Retinal pigment epithelial cell (primary cell): ENCODE measurements at regions not wholly inside any gene's neighbourhood (a gene's known extent, or its start where the extent isn't known, plus 50 kb on each side); places are given as distances from the start of the nearest gene placed in this dataset.
"Not testable (repeated sequence)": the region's sequence is repeated elsewhere in the genome, so short reads cannot be mapped to it uniquely, and the experiment has no call there.

Experiments
- DNase-seq: peaks from one replicate; pipeline ENCODE4 v3.0.0-alpha.2; 2010; ENCODE audit warnings: low read depth
- H3K4me3 ChIP-seq: 2 replicates; pipeline ENCODE4 v1.5.1; 2011; ENCODE audit warnings: mild to moderate bottlenecking, low read length, control low read depth, moderate library complexity
- TF ChIP-seq, protein P1 (sequence below): conservative IDR thresholded peaks from 2 replicates; pipeline ENCODE4 v1.5.1; 2011; ENCODE audit warnings: low read depth, low read length, control low read depth, inconsistent platforms

DNA sequence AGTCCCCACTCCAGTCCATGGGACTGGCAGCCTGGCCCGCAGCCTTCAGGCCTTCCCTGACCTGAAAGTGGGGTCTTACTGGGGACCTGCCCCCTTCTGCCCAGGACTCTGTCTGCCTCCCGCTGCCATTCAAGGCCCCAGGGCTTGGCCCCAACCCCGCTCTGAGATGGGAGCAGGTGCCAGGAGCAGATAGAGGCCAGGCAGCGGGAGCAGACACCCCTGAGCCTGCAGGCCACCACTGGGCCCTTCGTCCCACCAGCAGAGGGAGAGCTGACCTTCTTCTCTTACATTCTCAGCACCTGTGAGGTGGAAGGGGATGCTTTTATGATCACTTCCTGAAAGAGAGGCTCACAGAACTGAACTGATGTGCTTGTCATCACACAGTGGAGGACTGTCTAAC lies 62.2 kb upstream of the TINAGL1 start:
- DNase-seq: no peak
- H3K4me3 ChIP-seq: no peak overlapping the region
- TF ChIP-seq, protein P1, sequence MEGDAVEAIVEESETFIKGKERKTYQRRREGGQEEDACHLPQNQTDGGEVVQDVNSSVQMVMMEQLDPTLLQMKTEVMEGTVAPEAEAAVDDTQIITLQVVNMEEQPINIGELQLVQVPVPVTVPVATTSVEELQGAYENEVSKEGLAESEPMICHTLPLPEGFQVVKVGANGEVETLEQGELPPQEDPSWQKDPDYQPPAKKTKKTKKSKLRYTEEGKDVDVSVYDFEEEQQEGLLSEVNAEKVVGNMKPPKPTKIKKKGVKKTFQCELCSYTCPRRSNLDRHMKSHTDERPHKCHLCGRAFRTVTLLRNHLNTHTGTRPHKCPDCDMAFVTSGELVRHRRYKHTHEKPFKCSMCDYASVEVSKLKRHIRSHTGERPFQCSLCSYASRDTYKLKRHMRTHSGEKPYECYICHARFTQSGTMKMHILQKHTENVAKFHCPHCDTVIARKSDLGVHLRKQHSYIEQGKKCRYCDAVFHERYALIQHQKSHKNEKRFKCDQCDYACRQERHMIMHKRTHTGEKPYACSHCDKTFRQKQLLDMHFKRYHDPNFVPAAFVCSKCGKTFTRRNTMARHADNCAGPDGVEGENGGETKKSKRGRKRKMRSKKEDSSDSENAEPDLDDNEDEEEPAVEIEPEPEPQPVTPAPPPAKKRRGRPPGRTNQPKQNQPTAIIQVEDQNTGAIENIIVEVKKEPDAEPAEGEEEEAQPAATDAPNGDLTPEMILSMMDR: no peak

DNA sequence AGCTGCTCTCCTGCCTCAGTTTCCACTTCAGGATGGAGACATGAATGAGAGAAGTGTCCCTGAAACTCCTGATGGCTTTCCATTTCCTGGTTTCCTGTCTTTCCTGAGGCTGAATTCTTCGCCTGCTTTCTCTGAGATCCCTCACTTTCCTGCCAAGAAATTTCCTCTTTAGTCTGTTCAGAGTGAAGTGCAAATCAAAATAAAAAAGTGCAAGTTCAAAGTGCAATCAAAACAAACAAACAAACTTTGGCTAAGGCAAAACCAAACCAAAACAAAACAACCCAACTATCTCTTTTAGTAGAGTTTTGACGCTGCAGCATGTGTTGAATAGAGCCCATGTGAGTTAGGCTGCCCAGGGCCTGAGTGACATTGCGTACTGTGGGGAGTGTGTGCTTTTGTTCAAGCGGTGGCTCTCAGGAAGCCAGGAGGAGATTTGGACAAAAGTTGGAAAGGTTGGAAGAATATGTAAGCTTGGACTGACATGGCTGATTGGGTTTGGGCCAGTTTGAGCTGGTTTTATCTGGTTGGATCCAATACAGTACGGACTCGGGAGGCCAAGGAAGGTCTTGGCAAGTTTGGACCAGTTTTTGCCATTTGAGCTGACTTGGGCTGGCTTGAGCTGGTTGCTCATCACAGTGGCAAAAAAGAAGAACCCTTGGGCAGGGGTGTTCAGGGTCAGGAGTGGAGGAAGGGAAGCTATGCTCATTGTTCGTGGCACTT lies 61.1 kb upstream of the TINAGL1 start:
- no peak for DNase-seq
- H3K4me3 ChIP-seq: no peak overlapping the region
- TF ChIP-seq, protein P1: no peak

DNA sequence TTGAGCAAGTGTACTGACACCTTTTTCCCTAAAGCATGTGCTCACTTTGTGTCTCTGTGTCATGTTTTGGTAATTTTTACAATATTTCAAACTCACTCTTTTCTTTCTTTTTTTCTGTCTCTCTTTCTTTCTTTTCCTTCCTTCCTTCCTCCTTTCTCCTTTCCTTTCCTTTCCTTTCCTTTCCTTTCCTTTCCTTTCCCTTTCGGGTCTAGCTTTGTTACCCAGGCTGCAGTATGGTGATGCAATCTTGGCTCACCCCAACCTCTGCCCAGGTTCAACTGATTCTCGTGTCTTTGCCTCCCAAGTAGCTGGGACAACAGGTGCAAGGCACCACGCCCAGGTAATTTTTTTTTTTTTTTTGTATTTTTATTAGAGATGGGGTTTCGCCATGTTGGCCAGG lies 60.4 kb upstream of the TINAGL1 start:
- DNase-seq: no peak
- H3K4me3 ChIP-seq: no peak overlapping the region
- TF ChIP-seq, protein P1: no peak

DNA sequence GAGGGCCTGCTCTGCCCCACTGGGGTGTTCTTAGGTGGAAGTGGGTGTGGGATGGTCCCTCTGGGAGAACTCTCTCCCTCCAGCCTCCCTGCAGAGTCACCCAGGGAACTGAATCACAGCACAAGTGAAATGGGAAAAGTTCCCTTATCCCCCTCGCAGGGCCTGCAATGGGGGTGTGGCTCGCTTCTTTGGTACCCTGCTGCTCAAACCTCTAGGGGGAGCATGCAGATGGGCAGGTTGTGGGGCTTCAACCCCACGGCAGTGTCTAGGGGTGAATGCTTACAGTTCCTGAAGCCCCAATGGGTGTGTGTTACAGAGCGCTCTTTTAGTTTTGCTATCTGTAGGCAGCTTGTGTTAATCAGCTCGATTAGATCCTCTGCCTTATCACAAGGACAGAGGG lies 59.0 kb upstream of the TINAGL1 start:
- no peak overlapping the region for H3K4me3 ChIP-seq
- DNase-seq: no peak
- TF ChIP-seq, protein P1: no peak

DNA sequence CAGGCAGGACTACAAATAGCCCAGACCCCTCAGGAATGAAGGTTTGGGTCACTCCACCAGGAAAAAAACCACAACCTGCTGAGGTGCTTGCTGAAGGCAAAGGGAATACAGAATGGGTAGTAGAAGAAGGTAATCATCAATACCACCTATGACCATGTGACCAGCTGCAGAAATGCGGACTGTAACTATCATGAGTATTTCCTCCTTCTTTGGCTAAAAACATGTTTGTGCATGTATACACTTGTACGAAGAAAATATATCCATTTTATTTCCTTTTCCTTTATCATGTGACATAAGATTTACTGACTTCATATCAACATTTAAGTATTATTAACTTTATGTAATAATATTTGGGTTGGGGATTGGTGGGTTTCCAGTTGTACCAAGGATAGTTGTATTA lies 58.3 kb upstream of the TINAGL1 start:
- DNase-seq, H3K4me3 ChIP-seq: not testable (repeated sequence)

DNA sequence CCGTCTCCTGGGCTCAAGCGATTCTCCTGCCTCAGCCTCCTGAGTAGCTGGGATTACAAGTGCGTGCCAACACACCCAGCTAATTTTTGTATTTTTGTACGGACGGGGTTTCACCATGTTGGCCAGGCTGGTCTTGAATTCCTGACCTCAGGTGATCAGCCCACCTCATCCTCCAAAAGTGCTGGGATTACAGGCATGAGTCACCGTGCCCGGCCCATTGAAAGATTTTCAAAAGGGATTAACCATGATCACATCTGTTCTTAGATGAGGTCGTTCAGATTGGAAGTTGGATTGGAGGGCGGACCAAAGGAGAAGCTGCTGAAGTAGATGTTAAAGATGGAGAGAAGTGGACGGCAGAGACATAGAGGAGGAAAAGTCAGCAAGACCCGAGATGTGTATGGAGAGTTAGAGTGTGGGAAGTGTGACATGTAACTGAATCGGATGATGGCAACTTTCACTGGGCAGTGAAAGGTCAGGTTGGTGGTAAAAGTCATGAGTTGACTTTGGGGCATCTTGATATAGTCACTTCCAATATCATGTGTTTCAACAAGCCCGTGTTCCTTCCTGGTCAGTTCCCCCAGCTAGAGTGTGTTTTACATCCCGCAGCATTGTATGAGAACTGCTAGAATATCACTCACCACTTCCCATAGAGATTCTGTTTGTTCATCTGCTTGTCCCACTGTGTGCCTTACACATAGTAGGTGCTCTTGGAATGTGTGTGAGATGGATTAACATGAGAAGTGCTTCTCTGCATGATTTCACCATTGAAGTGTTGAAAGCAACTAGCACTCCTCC lies 54.4 kb upstream of the TINAGL1 start:
- TF ChIP-seq, protein P1: no peak
- H3K4me3 ChIP-seq: no peak overlapping the region
- peak; percentile 10 for DNase-seq

DNA sequence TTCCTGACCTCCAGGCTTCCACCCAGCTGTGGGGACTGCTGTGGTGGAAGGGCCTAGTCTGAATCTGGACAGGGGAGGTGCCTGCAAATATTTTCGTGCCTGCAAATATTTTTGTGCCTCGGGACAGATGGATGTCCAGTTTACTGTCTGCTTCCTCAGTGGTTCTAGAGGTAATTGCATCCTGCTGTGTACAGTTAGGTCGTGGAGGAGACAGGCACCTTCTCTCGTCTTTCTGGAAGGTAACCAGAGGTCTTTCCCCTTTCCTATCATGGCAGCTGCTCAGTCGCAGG lies 53.8 kb upstream of the TINAGL1 start:
- TF ChIP-seq, protein P1: no peak
- no peak for DNase-seq
- no peak overlapping the region for H3K4me3 ChIP-seq
